Middle frontal gyrus (tissue), 1 donor: ENCODE measurements at regions not wholly inside any gene's neighbourhood (a gene's known extent, or its start where the extent isn't known, plus 50 kb on each side); places are given as distances from the start of the nearest gene placed in this dataset.

ENCODE experiments used
- DNase-seq: peaks from one replicate; pipeline ENCODE4 v3.0.0-alpha.2; 2015; ENCODE audit warnings: low spot score; ENCODE audit errors: extremely low spot score

GRCh38 chr5:174404848-174405247 lies 319.5 kb upstream of the MSX2 start:
- no peak for DNase-seq

GRCh38 chr5:174409070-174409469 lies 315.3 kb upstream of the MSX2 start:
- no peak for DNase-seq

- no peak for DNase-seq
These were observed 314.4 kb upstream of the MSX2 start for GRCh38 chr5:174409971-174410370.

GRCh38 chr5:174410716-174411478 lies 313.5 kb upstream of the MSX2 start:
- DNase-seq, result no peak

GRCh38 chr5:174411479-174411819 lies 312.9 kb upstream of the MSX2 start:
- DNase-seq, result no peak

GRCh38 chr5:174412374-174412773 lies 312.0 kb upstream of the MSX2 start:
- no peak for DNase-seq

- DNase-seq, result no peak
These were observed 311.4 kb upstream of the MSX2 start for GRCh38 chr5:174412941-174413340.

- DNase-seq, result no peak
These were observed 310.6 kb upstream of the MSX2 start for GRCh38 chr5:174413567-174414314.

GRCh38 chr5:174414315-174414710 lies 310.1 kb upstream of the MSX2 start:
- DNase-seq, result no peak

- DNase-seq, result no peak
These were observed 305.4 kb upstream of the MSX2 start for GRCh38 chr5:174418809-174419539.

- DNase-seq, result peak; percentile 94
These were observed 304.7 kb upstream of the MSX2 start for GRCh38 chr5:174419540-174420132.

GRCh38 chr5:174420651-174421407 lies 303.6 kb upstream of the MSX2 start:
- no peak for DNase-seq

- DNase-seq, result no peak
These were observed 303.0 kb upstream of the MSX2 start for GRCh38 chr5:174421408-174421805.

- no peak for DNase-seq
These were observed 300.8 kb upstream of the MSX2 start for GRCh38 chr5:174423558-174423957.

GRCh38 chr5:174424219-174425053 lies 299.9 kb upstream of the MSX2 start:
- DNase-seq, result no peak

- no peak for DNase-seq
These were observed 299.0 kb upstream of the MSX2 start for GRCh38 chr5:174425271-174425963.

- DNase-seq, result no peak
These were observed 298.5 kb upstream of the MSX2 start for GRCh38 chr5:174425964-174426290.

GRCh38 chr5:174426388-174426787 lies 298.0 kb upstream of the MSX2 start:
- DNase-seq, result no peak

- no peak for DNase-seq
These were observed 297.5 kb upstream of the MSX2 start for GRCh38 chr5:174426851-174427250.

GRCh38 chr5:174427304-174427703 lies 297.1 kb upstream of the MSX2 start:
- DNase-seq, result no peak
